HG03139 (cell line): ENCODE measurements at regions not wholly inside any gene's neighbourhood (a gene's known extent, or its start where the extent isn't known, plus 50 kb on each side); places are given as distances from the start of the nearest gene placed in this dataset.

Experiments
- ATAC-seq: cut with Tn5 transposase; IDR thresholded peaks from one replicate; pipeline ENCODE4 v1.9.1; 2021; ENCODE audit not compliant: unreplicated experiment

- ATAC-seq = no peak
These were observed 63.5 kb upstream of the ASCC3 start for GRCh38 chr6:100944644-100945043.

- no peak for ATAC-seq
These were observed 65.0 kb upstream of the ASCC3 start for GRCh38 chr6:100946021-100946540.

- no peak for ATAC-seq
These were observed 65.6 kb upstream of the ASCC3 start for GRCh38 chr6:100946711-100947110.

- no peak for ATAC-seq
These were observed 67.4 kb upstream of the ASCC3 start for GRCh38 chr6:100948381-100949133.

GRCh38 chr6:100952006-100952405 is 70.9 kb upstream of the ASCC3 start:
- ATAC-seq = no peak

GRCh38 chr6:100959280-100959679 is 78.2 kb upstream of the ASCC3 start:
- no peak for ATAC-seq

- no peak for ATAC-seq
These were observed 81.3 kb upstream of the ASCC3 start for GRCh38 chr6:100962466-100962865.

GRCh38 chr6:100965067-100965466 is 83.9 kb upstream of the ASCC3 start:
- ATAC-seq = no peak

GRCh38 chr6:100968949-100969348 is 87.8 kb upstream of the ASCC3 start:
- no peak for ATAC-seq

GRCh38 chr6:100979267-100979666 is 98.1 kb upstream of the ASCC3 start:
- ATAC-seq = no peak

GRCh38 chr6:100980949-100981348 is 99.8 kb upstream of the ASCC3 start:
- ATAC-seq = no peak

GRCh38 chr6:100986921-100987320 is 105.8 kb upstream of the ASCC3 start:
- ATAC-seq = no peak

GRCh38 chr6:100987556-100987955 is 106.4 kb upstream of the ASCC3 start:
- no peak for ATAC-seq

GRCh38 chr6:100988391-100988984 is 107.4 kb upstream of the ASCC3 start:
- no peak for ATAC-seq

GRCh38 chr6:100990070-100990469 is 108.9 kb upstream of the ASCC3 start:
- no peak for ATAC-seq

- no peak for ATAC-seq
These were observed 115.3 kb upstream of the ASCC3 start for GRCh38 chr6:100996409-100996808.

- no peak for ATAC-seq
These were observed 117.0 kb upstream of the ASCC3 start for GRCh38 chr6:100998111-100998510.

- no peak for ATAC-seq
These were observed 118.0 kb upstream of the ASCC3 start for GRCh38 chr6:100999034-100999597.

GRCh38 chr6:101000341-101000740 is 119.2 kb upstream of the ASCC3 start:
- no peak for ATAC-seq

GRCh38 chr6:101001012-101001411 is 119.9 kb upstream of the ASCC3 start:
- ATAC-seq = no peak

GRCh38 chr6:101001607-101002006 is 120.5 kb upstream of the ASCC3 start:
- no peak for ATAC-seq

GRCh38 chr6:101003075-101003474 is 121.9 kb upstream of the ASCC3 start:
- no peak for ATAC-seq
